ENCODE measurements at regions not wholly inside any gene's neighbourhood (a gene's known extent, or its start where the extent isn't known, plus 50 kb on each side); places are given as distances from the start of the nearest gene placed in this dataset.

GRCh38 chr7:45982907-45983719 is 62.0 kb upstream of the IGFBP3 start:
- TF ChIP-seq CTCF (IDR thresholded peaks at IDR 0.05; ENCODE audit: low read depth, low read length, missing control alignments) = no peak
- in situ Hi-C loops (cut with HindIII; ENCODE audit: low pct_ligation_motif_present, low sequenced_read_pairs) = no loop called here
- no peak for DNase-seq
- Histone ChIP-seq H3K4me3 (ENCODE audit: low read depth, low read length) (no peak overlapping the region), H3K27ac (no peak overlapping the region), H3K27me3 (replicated peaks) (no peaks in the 10 kb centered on the region), H3K36me3 (replicated peaks) (no peaks in the 10 kb centered on the region)

- Histone ChIP-seq H3K4me3 (ENCODE audit: low read depth, low read length) (no peak overlapping the region), H3K27ac (no peak overlapping the region), H3K27me3 (replicated peaks) (no peaks in the 10 kb centered on the region), H3K36me3 (replicated peaks) (no peaks in the 10 kb centered on the region)
- in situ Hi-C loops (cut with HindIII; ENCODE audit: low pct_ligation_motif_present, low sequenced_read_pairs) = no loop called here
- no peak for DNase-seq
- no peak for TF ChIP-seq CTCF (IDR thresholded peaks at IDR 0.05; ENCODE audit: low read depth, low read length, missing control alignments)
These were observed 61.1 kb upstream of the IGFBP3 start for GRCh38 chr7:45982132-45982531.

- Histone ChIP-seq H3K27ac (no peak overlapping the region), H3K4me3 (ENCODE audit: low read depth, low read length) (no peak overlapping the region), H3K27me3 (replicated peaks) (no peaks in the 10 kb centered on the region), H3K36me3 (replicated peaks) (no peaks in the 10 kb centered on the region)
- no peak for TF ChIP-seq CTCF (IDR thresholded peaks at IDR 0.05; ENCODE audit: low read depth, low read length, missing control alignments)
- no peak for DNase-seq
- in situ Hi-C loops (cut with HindIII; ENCODE audit: low pct_ligation_motif_present, low sequenced_read_pairs) = no loop called here
These were observed 59.9 kb upstream of the IGFBP3 start for GRCh38 chr7:45980973-45981372.

GRCh38 chr7:45980181-45980905 is 59.3 kb upstream of the IGFBP3 start:
- in situ Hi-C loops (cut with HindIII; ENCODE audit: low pct_ligation_motif_present, low sequenced_read_pairs) = no loop called here
- peak; percentile 76 for DNase-seq
- Histone ChIP-seq H3K27ac (no peak overlapping the region), H3K27me3 (replicated peaks) (no peaks in the 10 kb centered on the region), H3K4me3 (ENCODE audit: low read depth, low read length) (no peak overlapping the region), H3K36me3 (replicated peaks) (no peaks in the 10 kb centered on the region)
- TF ChIP-seq CTCF (IDR thresholded peaks at IDR 0.05; ENCODE audit: low read depth, low read length, missing control alignments) = peak; percentile 43

GRCh38 chr7:45979275-45980180 is 58.5 kb upstream of the IGFBP3 start:
- Histone ChIP-seq H3K36me3 (replicated peaks) (no peaks in the 10 kb centered on the region), H3K27ac (peak overlapping the region; percentile 88), H3K4me3 (ENCODE audit: low read depth, low read length) (no peak overlapping the region), H3K27me3 (replicated peaks) (no peaks in the 10 kb centered on the region)
- DNase-seq = no peak
- no peak for TF ChIP-seq CTCF (IDR thresholded peaks at IDR 0.05; ENCODE audit: low read depth, low read length, missing control alignments)
- in situ Hi-C loops (cut with HindIII; ENCODE audit: low pct_ligation_motif_present, low sequenced_read_pairs) = no loop called here

All from brain microvascular endothelial cell (primary cell).